NB4 (cell line): ENCODE measurements at regions not wholly inside any gene's neighbourhood (a gene's known extent, or its start where the extent isn't known, plus 50 kb on each side); places are given as distances from the start of the nearest gene placed in this dataset.

Experiments
- DNase-seq: peaks from one replicate; pipeline ENCODE4 v3.0.0; 2010; ENCODE audit warnings: low read depth
- H3K4me3 ChIP-seq: one replicate; pipeline ENCODE4 v1.5.1; 2011; ENCODE audit warnings: mild to moderate bottlenecking, low read depth, low read length, moderate library complexity
- CTCF ChIP-seq: IDR thresholded peaks from one replicate; pipeline ENCODE4 v1.5.1; 2012; ENCODE audit warnings: low read depth, low read length
- MAX ChIP-seq: IDR thresholded peaks from 2 replicates; pipeline ENCODE4 v1.6.1; 2011; ENCODE audit warnings: low read depth, low read length
- MYC ChIP-seq: IDR thresholded peaks from 2 replicates; pipeline ENCODE4 v1.6.1; 2011; ENCODE audit warnings: low read depth, low read length
- POLR2A ChIP-seq: IDR thresholded peaks from 2 replicates; pipeline ENCODE4 v1.6.1; 2011; ENCODE audit warnings: mild to moderate bottlenecking; ENCODE audit not compliant: insufficient read length; ENCODE audit errors: extremely low read depth

- TF ChIP-seq MAX (no peak), MYC (no peak), POLR2A (no peak)
- H3K4me3 ChIP-seq = no peak overlapping the region
- peak; percentile 3 for DNase-seq
Measured at GRCh38 chrX:16516232-16516876, 133.6 kb upstream of the S100G start.

- H3K4me3 ChIP-seq = no peak overlapping the region
- TF ChIP-seq MAX = no peak
- TF ChIP-seq POLR2A = no peak
- no peak for TF ChIP-seq MYC
- TF ChIP-seq CTCF = no peak
- no peak for DNase-seq
Measured at GRCh38 chrX:16517039-16517605, 132.8 kb upstream of the S100G start.

- H3K4me3 ChIP-seq = no peak overlapping the region
- DNase-seq = no peak
- TF ChIP-seq MAX (no peak), MYC (no peak), POLR2A (no peak), CTCF (no peak)
Measured at GRCh38 chrX:16518131-16518530, 131.8 kb upstream of the S100G start.

GRCh38 chrX:16524316-16524715 is 125.6 kb upstream of the S100G start:
- no peak for DNase-seq
- TF ChIP-seq MAX (no peak), POLR2A (no peak), CTCF (no peak), MYC (no peak)
- no peak overlapping the region for H3K4me3 ChIP-seq

GRCh38 chrX:16526003-16526402 is 124.0 kb upstream of the S100G start:
- no peak for TF ChIP-seq MAX
- no peak for TF ChIP-seq CTCF
- TF ChIP-seq MYC = no peak
- no peak for TF ChIP-seq POLR2A
- no peak overlapping the region for H3K4me3 ChIP-seq
- DNase-seq = no peak

GRCh38 chrX:16528620-16529019 is 121.3 kb upstream of the S100G start:
- no peak for DNase-seq
- no peak overlapping the region for H3K4me3 ChIP-seq
- TF ChIP-seq CTCF = no peak
- TF ChIP-seq MYC = no peak
- no peak for TF ChIP-seq POLR2A
- no peak for TF ChIP-seq MAX
